GM19351 (cell line): ENCODE measurements at regions not wholly inside any gene's neighbourhood (a gene's known extent, or its start where the extent isn't known, plus 50 kb on each side); places are given as distances from the start of the nearest gene placed in this dataset.
A peak's percentile ranks its signal among the peaks of the same experiment; 100 is the strongest.
"Not testable (repeated sequence)": the region's sequence is repeated elsewhere in the genome, so short reads cannot be mapped to it uniquely, and the experiment has no call there.

Experiments
- ATAC-seq: cut with Tn5 transposase; IDR thresholded peaks from one replicate; pipeline ENCODE4 v1.9.1; 2021; ENCODE audit warnings: mild to moderate bottlenecking, moderate library complexity; ENCODE audit not compliant: unreplicated experiment

GRCh38 chr5:88092958-88093605 lies 175.6 kb downstream of the TMEM161B start:
- ATAC-seq, result no peak

- ATAC-seq, result no peak
Observed at GRCh38 chr5:88092358-88092757, 176.3 kb downstream of the TMEM161B start.

GRCh38 chr5:88090506-88090905 lies 178.1 kb downstream of the TMEM161B start:
- ATAC-seq, result no peak

GRCh38 chr5:88089719-88090390 lies 178.8 kb downstream of the TMEM161B start:
- no peak for ATAC-seq

GRCh38 chr5:88085462-88085861 lies 183.2 kb downstream of the TMEM161B start:
- ATAC-seq, result no peak

GRCh38 chr5:88081877-88082276 lies 186.8 kb downstream of the TMEM161B start:
- no peak for ATAC-seq

- no peak for ATAC-seq
Observed at GRCh38 chr5:88063813-88064212, 204.8 kb downstream of the TMEM161B start.

- ATAC-seq, result no peak
Observed at GRCh38 chr5:88060194-88060593, 208.5 kb downstream of the TMEM161B start.

GRCh38 chr5:88058625-88059024 lies 210.0 kb downstream of the TMEM161B start:
- ATAC-seq, result no peak

- ATAC-seq, result not testable (repeated sequence)
Observed at GRCh38 chr5:88052468-88052867, 216.2 kb downstream of the TMEM161B start.

GRCh38 chr5:88051148-88051547 lies 217.5 kb downstream of the TMEM161B start:
- no peak for ATAC-seq

GRCh38 chr5:88049737-88050136 lies 218.9 kb downstream of the TMEM161B start:
- no peak for ATAC-seq

- ATAC-seq, result no peak
Observed at GRCh38 chr5:88049156-88049555, 219.5 kb downstream of the TMEM161B start.

- ATAC-seq, result no peak
Observed at GRCh38 chr5:88045931-88046461, 222.6 kb downstream of the TMEM161B start.

GRCh38 chr5:88045165-88045564 lies 223.5 kb downstream of the TMEM161B start:
- no peak for ATAC-seq

- no peak for ATAC-seq
Observed at GRCh38 chr5:88034520-88034919, 234.1 kb downstream of the TMEM161B start.

- ATAC-seq, result no peak
Observed at GRCh38 chr5:88033191-88033590, 235.5 kb downstream of the TMEM161B start.

GRCh38 chr5:88029011-88029410 lies 239.6 kb downstream of the TMEM161B start:
- ATAC-seq, result no peak

GRCh38 chr5:88021141-88021540 lies 247.5 kb downstream of the TMEM161B start:
- peak; percentile 47 for ATAC-seq

GRCh38 chr5:88014984-88015383 lies 253.7 kb downstream of the TMEM161B start:
- ATAC-seq, result not testable (repeated sequence)

GRCh38 chr5:88000877-88001276 lies 267.8 kb downstream of the TMEM161B start:
- no peak for ATAC-seq

- ATAC-seq, result no peak
Observed at GRCh38 chr5:87997662-87998061, 271.0 kb downstream of the TMEM161B start.
